HG02798 (cell line): ENCODE measurements at regions not wholly inside any gene's neighbourhood (a gene's known extent, or its start where the extent isn't known, plus 50 kb on each side); places are given as distances from the start of the nearest gene placed in this dataset.
A peak's percentile ranks its signal among the peaks of the same experiment; 100 is the strongest.

Experiments used
- ATAC-seq: cut with Tn5 transposase; IDR thresholded peaks from one replicate; pipeline ENCODE4 v1.9.1; 2021; ENCODE audit warnings: mild to moderate bottlenecking; ENCODE audit not compliant: unreplicated experiment, poor library complexity

- ATAC-seq: no peak
Measured at GRCh38 chr4:116082808-116083366, 969.5 kb upstream of the NDST4 start.

GRCh38 chr4:116073051-116073450 is 959.6 kb upstream of the NDST4 start:
- ATAC-seq: no peak

GRCh38 chr4:116070283-116070682 is 956.9 kb upstream of the NDST4 start:
- ATAC-seq: no peak

- peak; percentile 33 for ATAC-seq
Measured at GRCh38 chr4:116066711-116067245, 953.4 kb upstream of the NDST4 start.

GRCh38 chr4:116064331-116064730 is 950.9 kb upstream of the NDST4 start:
- ATAC-seq: no peak

- no peak for ATAC-seq
Measured at GRCh38 chr4:116059361-116059760, 945.9 kb upstream of the NDST4 start.

GRCh38 chr4:116058129-116058528 is 944.7 kb upstream of the NDST4 start:
- ATAC-seq: no peak

- ATAC-seq: no peak
Measured at GRCh38 chr4:116055857-116056827, 942.7 kb upstream of the NDST4 start.

GRCh38 chr4:116027311-116027710 is 913.9 kb upstream of the NDST4 start:
- ATAC-seq: no peak

- ATAC-seq: no peak
Measured at GRCh38 chr4:116024954-116025708, 911.7 kb upstream of the NDST4 start.

- no peak for ATAC-seq
Measured at GRCh38 chr4:116023049-116023448, 909.6 kb upstream of the NDST4 start.

GRCh38 chr4:116020141-116020722 is 906.8 kb upstream of the NDST4 start:
- no peak for ATAC-seq

- no peak for ATAC-seq
Measured at GRCh38 chr4:116018831-116019230, 905.4 kb upstream of the NDST4 start.

- no peak for ATAC-seq
Measured at GRCh38 chr4:116016201-116016600, 902.8 kb upstream of the NDST4 start.

- no peak for ATAC-seq
Measured at GRCh38 chr4:116015549-116015948, 902.1 kb upstream of the NDST4 start.

GRCh38 chr4:116015062-116015461 is 901.6 kb upstream of the NDST4 start:
- no peak for ATAC-seq

- no peak for ATAC-seq
Measured at GRCh38 chr4:116010923-116011322, 897.5 kb upstream of the NDST4 start.

- no peak for ATAC-seq
Measured at GRCh38 chr4:116005806-116006088, 892.3 kb upstream of the NDST4 start.

- no peak for ATAC-seq
Measured at GRCh38 chr4:116005037-116005805, 891.8 kb upstream of the NDST4 start.

GRCh38 chr4:116001291-116001690 is 887.9 kb upstream of the NDST4 start:
- no peak for ATAC-seq
